GM12874 (cell line): ENCODE measurements at regions not wholly inside any gene's neighbourhood (a gene's known extent, or its start where the extent isn't known, plus 50 kb on each side); places are given as distances from the start of the nearest gene placed in this dataset.

Source experiments
- TF ChIP-seq, protein P1 (sequence below): IDR thresholded peaks from 2 replicates; pipeline ENCODE4 v1.5.1; 2011; ENCODE audit warnings: low read depth, mild to moderate bottlenecking, control low read depth, low read length, moderate library complexity; ENCODE audit not compliant: insufficient read depth

DNA sequence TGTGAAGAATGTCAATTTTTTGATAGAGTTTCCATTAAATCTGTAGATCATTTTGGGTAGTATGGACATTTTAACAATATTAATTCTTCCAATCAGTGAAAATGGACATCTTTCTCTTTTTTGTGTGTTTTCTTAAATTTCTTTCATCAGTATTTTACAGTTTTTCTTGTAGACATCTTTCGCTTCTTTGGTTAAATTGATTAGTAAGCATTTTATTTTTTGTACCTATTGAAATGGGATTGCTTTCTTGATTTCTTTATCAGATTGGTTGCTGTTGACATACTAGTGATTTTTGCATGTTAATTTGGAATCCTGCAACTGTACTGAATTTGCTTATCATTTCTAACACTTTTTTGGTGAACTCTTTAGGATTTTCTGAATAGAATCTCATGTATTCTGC lies 683.2 kb upstream of the NCAM2 start:
- TF ChIP-seq, protein P1, sequence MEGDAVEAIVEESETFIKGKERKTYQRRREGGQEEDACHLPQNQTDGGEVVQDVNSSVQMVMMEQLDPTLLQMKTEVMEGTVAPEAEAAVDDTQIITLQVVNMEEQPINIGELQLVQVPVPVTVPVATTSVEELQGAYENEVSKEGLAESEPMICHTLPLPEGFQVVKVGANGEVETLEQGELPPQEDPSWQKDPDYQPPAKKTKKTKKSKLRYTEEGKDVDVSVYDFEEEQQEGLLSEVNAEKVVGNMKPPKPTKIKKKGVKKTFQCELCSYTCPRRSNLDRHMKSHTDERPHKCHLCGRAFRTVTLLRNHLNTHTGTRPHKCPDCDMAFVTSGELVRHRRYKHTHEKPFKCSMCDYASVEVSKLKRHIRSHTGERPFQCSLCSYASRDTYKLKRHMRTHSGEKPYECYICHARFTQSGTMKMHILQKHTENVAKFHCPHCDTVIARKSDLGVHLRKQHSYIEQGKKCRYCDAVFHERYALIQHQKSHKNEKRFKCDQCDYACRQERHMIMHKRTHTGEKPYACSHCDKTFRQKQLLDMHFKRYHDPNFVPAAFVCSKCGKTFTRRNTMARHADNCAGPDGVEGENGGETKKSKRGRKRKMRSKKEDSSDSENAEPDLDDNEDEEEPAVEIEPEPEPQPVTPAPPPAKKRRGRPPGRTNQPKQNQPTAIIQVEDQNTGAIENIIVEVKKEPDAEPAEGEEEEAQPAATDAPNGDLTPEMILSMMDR, result no peak

DNA sequence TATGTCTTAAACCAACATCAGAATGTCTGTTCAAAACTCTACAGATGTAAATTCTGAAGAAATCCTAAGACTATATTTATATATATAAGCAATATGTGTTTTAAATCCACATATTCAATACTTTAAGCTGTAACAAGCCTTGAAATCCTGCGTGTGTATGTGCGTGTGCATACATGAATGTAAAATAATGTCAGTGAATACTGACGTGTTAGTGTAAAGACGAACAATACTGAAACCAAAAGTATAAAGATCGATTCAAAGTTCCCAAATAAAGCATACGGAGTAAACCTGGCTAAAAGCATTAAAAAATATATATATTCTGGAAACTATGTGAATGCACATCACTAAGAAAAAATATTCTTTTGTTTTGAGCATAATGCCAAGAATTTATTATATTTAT lies 668.6 kb upstream of the NCAM2 start:
- TF ChIP-seq, protein P1, result no peak

DNA sequence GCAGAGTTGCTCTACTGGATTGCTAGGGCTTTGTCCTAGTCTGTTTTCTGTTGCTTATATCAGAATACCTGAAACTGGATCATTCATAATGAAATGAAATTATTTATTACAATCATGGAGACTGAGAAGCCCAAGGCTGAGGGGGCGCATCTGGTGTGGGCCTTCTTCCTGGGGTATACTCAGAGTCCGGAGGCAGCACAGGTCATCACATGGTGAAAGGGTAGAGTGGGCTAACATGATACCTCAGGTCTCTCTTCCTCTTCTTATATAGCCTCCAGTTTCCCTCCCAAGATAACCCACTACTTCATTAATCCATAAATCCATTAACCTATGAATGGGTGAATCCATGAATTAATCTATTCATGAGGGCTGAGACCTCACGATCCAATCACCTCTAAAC lies 667.6 kb upstream of the NCAM2 start:
- TF ChIP-seq, protein P1, result no peak

DNA sequence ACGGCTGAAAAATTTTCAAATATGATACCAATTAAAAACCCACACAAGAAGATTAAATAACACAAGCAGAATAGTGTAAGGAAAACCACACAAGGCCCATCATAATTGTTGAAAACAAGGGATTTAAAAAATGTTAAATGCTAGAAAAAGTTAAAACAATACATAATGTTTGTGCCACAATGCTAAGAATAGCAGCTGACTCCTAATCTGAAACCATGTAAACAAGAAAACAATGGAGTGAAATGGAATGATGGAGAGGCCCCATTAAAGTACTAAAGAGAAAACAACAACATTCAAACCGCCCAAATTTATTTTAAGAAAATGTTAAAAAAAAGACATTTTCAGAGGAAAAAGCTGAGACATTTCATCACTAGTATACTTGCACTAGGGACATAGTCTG lies 663.6 kb upstream of the NCAM2 start:
- TF ChIP-seq, protein P1, result no peak

DNA sequence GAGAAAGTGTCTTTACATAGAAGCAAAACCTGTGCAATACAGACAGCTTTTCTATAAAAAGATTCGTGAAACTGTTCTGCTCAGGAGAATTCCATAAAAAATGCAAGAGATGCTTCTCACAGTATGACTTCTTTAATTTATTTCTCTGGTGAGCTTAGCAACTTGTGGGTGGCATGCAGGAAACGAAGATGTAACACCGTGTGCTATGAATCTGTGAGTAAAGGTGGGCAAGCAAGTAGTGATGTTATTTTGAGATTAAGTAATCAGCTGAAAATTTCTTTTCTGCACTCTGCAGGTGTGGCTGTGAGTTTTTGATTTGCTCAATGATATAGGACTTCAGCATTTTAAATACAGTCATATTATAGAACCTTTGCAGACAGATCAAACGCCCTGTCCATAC lies 656.8 kb upstream of the NCAM2 start:
- TF ChIP-seq, protein P1, result no peak

DNA sequence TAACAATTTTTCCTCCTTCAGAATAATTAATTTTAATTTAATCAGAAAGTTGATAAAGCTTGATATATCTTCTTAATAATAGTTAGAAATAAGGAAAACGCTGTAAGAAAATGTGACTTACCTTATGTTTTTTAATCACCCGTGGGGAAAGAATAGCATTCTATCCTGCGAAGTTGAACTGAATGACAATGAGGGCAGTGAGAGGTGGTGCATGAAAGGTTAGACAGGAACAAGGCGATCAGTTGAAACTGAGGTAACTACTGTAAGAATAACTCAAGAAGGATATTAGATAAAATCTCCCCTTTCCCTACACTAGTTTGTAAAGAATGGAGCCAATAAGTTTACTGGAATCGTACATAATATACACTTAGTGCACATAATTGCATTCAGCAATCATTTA lies 655.0 kb upstream of the NCAM2 start:
- TF ChIP-seq, protein P1, result no peak

DNA sequence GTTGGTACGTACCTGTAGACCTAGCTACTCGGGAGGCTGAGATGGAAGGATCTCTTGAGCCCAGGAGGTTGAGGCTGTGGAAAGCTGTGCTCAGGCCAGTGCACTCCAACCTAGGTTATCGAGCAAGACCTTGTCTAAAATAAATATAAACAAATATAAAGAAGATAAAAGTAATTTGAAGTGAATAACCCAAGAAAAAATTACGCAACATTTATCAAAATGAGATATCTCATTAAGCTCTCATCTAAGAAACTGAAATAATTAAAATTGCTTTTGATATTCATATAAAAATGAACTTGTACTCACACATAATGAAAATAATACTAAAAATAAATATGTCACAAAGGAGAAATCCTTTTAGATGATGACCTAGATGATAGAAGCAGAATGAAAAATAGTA lies 647.1 kb upstream of the NCAM2 start:
- TF ChIP-seq, protein P1, result no peak

DNA sequence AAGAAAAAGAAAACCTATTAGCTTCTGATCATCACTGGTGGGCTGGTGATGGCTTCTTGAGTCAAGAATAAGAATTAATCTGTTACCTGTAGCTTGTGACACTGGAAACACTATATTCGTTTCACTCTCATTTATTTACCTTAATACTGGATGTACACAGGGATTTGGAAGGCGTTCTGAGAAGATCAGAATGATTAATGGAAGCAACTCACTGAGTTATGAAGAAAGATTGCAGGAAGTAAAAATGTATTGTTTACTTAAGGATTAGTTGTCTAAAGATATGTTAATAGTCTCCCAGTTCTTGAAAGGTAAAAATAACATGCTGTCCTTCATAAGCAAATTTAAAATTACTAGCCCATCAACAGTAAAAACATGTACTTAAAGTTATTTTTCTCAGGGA lies 644.9 kb upstream of the NCAM2 start:
- TF ChIP-seq, protein P1, result no peak
